Uterus (tissue), 2 donors: ENCODE measurements at regions not wholly inside any gene's neighbourhood (a gene's known extent, or its start where the extent isn't known, plus 50 kb on each side); places are given as distances from the start of the nearest gene placed in this dataset.

Source experiments
- CTCF ChIP-seq, 4 experiments: fragments of 200-600 bp in 2 of 4; fragments of 450-650 bp in 2 of 4; sonication (generic) in 2 of 4; IDR thresholded peaks; one replicate each; pipeline ENCODE4 v1.5.1; 2016 to 2019; ENCODE audit warnings: antibody characterized with exemption in 4 of 4, mild to moderate bottlenecking in 2 of 4, moderate library complexity in 1 of 4
- POLR2A ChIP-seq, 2 donors: fragments of 450-650 bp; IDR thresholded peaks; one replicate each; pipeline ENCODE4 v1.6.1; 2016; ENCODE audit warnings: antibody characterized with exemption in 2 of 2, mild to moderate bottlenecking in 1 of 2, moderate library complexity in 1 of 2

DNA sequence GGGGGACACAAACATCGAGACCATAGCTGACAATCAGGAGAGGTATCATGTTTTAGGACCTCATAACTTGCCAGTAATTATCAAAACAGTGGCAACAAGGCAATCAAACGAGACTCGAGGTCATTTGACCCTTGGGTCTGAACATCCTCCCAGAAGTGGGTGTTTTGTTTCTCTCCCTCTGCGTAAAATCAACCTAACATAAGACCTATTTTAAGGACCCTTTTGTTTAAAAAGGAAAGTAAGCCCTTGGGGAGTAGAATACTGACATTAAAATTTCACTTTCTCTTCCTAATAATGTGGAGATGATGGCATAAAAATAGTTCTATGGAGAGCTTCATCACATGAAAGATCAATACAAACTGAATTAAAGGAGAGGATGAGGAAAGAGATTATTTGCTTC is 106.2 kb upstream of the PUDP start:
- TF ChIP-seq CTCF (IDR thresholded peaks at IDR 0.05) (no peak), POLR2A (IDR thresholded peaks at IDR 0.05) (no peak)
